HFFc6 (cell line): ENCODE measurements at regions not wholly inside any gene's neighbourhood (a gene's known extent, or its start where the extent isn't known, plus 50 kb on each side); places are given as distances from the start of the nearest gene placed in this dataset.

Experiments
- DNase-seq: peaks from one replicate; pipeline ENCODE4 v3.0.0-alpha.2; 2018
- H3K27ac Mint-ChIP-seq: 2 replicates; pipeline ENCODE4 v1.8.0; 2020; ENCODE audit warnings: mild to moderate bottlenecking, mixed read lengths
- H3K27me3 Mint-ChIP-seq: 2 replicates; pipeline ENCODE4 v1.8.0; 2021; ENCODE audit warnings: mild to moderate bottlenecking, moderate library complexity, mixed read lengths; ENCODE audit not compliant: insufficient read depth
- H3K36me3 Mint-ChIP-seq: 2 replicates; pipeline ENCODE4 v1.8.0; 2021; ENCODE audit warnings: low read depth, mixed read lengths
- H3K4me1 Mint-ChIP-seq: 2 replicates; pipeline ENCODE4 v1.8.0; 2020; ENCODE audit warnings: low read depth, mixed read lengths
- H3K4me3 Mint-ChIP-seq: 2 replicates; pipeline ENCODE4 v1.8.0; 2020; ENCODE audit warnings: mild to moderate bottlenecking, moderate library complexity, mixed read lengths
- H3K9me3 Mint-ChIP-seq: 2 replicates; pipeline ENCODE4 v1.8.0; 2020; ENCODE audit warnings: mild to moderate bottlenecking, mixed read lengths
- TF ChIP-seq, protein P1 (sequence below): fragments of 200-600 bp; sonication (generic); IDR thresholded peaks from 2 replicates; pipeline ENCODE4 v1.5.0; 2021; ENCODE audit warnings: antibody characterized with exemption, mild to moderate bottlenecking

DNA sequence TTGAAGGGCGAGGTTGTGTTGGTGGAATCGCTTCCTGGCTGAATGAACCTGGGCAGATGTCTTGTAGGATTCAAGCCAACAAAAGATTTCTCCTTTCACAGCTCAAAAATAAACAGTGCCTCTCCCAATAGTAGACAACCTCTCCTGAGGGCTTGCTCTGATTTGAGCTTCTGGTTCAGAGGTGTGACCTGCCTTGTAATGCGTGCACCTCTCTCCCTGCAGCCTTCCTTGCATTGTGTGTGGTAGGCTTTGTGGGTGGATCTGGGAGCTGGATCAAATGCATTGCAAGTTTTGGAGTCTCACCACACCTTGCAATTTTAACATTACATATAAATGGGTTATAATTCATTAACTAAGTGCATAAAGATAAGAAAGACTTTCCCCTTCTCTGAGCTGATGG is 96.9 kb upstream of the PTCH1 start:
- Mint-ChIP-seq H3K27ac (no peak overlapping the region), H3K4me1 (no peaks in the 10 kb centered on the region), H3K9me3 (no peaks in the 10 kb centered on the region), H3K4me3 (no peak overlapping the region), H3K36me3 (no peaks in the 10 kb centered on the region), H3K27me3 (peaks cover 16% of the 10 kb centered on the region)
- no peak for DNase-seq
- TF ChIP-seq, protein P1, sequence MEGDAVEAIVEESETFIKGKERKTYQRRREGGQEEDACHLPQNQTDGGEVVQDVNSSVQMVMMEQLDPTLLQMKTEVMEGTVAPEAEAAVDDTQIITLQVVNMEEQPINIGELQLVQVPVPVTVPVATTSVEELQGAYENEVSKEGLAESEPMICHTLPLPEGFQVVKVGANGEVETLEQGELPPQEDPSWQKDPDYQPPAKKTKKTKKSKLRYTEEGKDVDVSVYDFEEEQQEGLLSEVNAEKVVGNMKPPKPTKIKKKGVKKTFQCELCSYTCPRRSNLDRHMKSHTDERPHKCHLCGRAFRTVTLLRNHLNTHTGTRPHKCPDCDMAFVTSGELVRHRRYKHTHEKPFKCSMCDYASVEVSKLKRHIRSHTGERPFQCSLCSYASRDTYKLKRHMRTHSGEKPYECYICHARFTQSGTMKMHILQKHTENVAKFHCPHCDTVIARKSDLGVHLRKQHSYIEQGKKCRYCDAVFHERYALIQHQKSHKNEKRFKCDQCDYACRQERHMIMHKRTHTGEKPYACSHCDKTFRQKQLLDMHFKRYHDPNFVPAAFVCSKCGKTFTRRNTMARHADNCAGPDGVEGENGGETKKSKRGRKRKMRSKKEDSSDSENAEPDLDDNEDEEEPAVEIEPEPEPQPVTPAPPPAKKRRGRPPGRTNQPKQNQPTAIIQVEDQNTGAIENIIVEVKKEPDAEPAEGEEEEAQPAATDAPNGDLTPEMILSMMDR: no peak

DNA sequence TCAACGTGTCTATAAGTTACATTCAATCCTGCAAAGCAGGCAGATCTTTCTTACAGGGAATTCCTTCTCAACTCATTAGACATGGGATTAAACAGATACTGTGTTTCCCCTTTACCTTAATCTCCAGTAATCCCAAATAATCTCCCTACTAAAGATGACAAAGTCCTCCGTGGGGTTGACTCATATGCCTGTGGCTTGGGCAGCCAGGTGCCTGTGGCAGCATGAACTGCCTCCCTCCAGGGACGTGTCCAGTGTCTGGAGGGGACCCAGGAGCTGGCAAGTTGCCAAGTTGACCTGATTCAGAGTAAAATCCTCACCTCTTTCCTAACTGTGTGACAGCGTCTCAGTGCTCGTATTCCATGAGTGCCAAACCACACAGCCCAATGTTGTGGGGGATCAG is 94.6 kb upstream of the PTCH1 start:
- TF ChIP-seq, protein P1: no peak
- H3K27ac Mint-ChIP-seq: no peak overlapping the region
- no peak for DNase-seq
- H3K27me3 Mint-ChIP-seq: peaks cover 8% of the 10 kb centered on the region
- no peaks in the 10 kb centered on the region for H3K9me3 Mint-ChIP-seq
- H3K4me3 Mint-ChIP-seq: no peak overlapping the region
- H3K4me1 Mint-ChIP-seq: no peaks in the 10 kb centered on the region
- H3K36me3 Mint-ChIP-seq: no peaks in the 10 kb centered on the region

DNA sequence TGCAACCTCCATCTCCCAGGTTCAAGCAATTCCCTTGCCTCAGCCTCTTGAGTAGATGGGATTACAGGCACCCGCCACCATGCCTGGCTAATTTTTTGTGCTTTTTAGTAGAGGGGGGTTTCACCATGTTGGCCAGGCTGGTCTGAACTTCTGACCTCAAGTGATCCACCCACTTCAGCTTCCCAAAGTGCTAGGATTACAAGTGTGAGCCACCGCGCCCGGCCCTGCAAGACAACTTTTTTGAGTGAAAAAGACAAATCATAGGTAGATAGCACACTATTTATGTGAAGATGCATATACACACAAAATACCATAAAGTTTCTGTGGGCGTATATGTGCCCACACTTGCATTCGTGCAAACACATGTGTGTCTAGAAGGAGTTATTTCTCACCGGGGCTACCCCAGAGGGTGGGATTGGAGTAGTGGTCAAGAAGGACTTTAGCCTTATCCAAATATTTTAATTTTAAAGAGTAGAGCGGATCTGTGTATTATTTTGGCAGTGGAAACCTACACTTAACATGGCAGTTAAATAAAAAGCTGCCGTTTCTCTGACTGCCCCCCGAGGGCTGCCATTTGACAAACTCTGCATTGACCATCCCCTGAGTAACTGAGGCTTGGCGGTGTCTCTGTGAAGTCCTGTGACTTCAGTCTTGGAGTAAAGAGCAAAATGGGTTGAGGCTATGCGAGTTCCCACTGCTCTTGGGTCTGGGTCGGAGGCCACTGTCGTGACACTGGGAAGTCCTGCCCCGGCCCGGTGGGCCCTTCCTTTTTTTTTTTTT is 93.4 kb upstream of the PTCH1 start:
- no peak overlapping the region for H3K4me3 Mint-ChIP-seq
- H3K27ac Mint-ChIP-seq: no peak overlapping the region
- TF ChIP-seq, protein P1: no peak
- H3K27me3 Mint-ChIP-seq: peaks cover 8% of the 10 kb centered on the region
- no peaks in the 10 kb centered on the region for H3K4me1 Mint-ChIP-seq
- no peaks in the 10 kb centered on the region for H3K9me3 Mint-ChIP-seq
- DNase-seq: no peak
- no peaks in the 10 kb centered on the region for H3K36me3 Mint-ChIP-seq

DNA sequence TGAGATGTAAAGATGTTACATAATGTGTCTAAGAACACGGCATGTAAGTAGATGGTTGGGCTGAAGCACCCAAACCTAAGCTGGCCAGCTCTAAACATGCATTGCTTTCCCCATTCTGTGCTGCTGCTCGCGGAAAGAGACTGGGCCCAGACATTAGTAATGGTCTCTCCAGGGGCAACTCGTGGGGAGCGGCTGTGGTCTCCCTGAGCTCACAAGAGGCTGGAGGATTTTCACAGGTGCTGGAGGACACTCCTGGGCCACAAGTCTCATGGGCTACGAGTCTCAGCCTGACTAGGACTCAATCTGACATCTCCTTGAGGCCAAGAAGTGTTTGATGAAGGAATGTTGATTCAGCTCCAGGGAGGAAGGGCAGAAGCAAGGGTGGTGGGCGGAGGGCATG is 92.7 kb upstream of the PTCH1 start:
- H3K36me3 Mint-ChIP-seq: no peaks in the 10 kb centered on the region
- no peaks in the 10 kb centered on the region for H3K4me1 Mint-ChIP-seq
- no peak overlapping the region for H3K27ac Mint-ChIP-seq
- H3K4me3 Mint-ChIP-seq: no peak overlapping the region
- no peaks in the 10 kb centered on the region for H3K9me3 Mint-ChIP-seq
- DNase-seq: no peak
- TF ChIP-seq, protein P1: no peak
- peaks cover 6% of the 10 kb centered on the region for H3K27me3 Mint-ChIP-seq

DNA sequence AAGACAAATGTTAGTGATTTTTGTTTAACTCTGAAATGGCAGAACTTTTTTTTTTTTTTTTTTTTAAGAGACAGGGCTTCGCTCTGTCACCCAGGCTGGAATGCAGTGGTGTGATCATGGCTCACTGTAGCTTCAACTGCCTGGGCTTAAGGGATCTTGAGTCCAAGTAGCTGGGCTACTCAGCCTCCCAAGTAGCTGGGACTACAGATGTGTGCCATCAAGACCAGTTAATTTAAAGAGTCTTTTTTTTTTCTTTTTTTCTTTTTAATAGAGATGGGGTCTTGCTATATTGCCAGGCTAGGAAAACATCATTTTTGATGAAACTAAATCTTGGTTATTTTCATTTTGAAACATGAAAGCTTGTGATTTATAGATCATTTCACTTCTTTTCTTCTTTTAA is 91.6 kb upstream of the PTCH1 start:
- TF ChIP-seq, protein P1: no peak
- no peaks in the 10 kb centered on the region for H3K9me3 Mint-ChIP-seq
- no peaks in the 10 kb centered on the region for H3K36me3 Mint-ChIP-seq
- H3K4me1 Mint-ChIP-seq: no peaks in the 10 kb centered on the region
- no peak overlapping the region for H3K27ac Mint-ChIP-seq
- H3K4me3 Mint-ChIP-seq: no peak overlapping the region
- DNase-seq: no peak
- H3K27me3 Mint-ChIP-seq: peaks cover 6% of the 10 kb centered on the region
